GM18502 (cell line): ENCODE measurements at regions not wholly inside any gene's neighbourhood (a gene's known extent, or its start where the extent isn't known, plus 50 kb on each side); places are given as distances from the start of the nearest gene placed in this dataset.

ENCODE experiments used
- ATAC-seq: cut with Tn5 transposase; IDR thresholded peaks from one replicate; pipeline ENCODE4 v1.9.1; 2021; ENCODE audit warnings: mild to moderate bottlenecking; ENCODE audit not compliant: unreplicated experiment, poor library complexity

- ATAC-seq, result no peak
Measured at GRCh38 chr6:4598384-4598995, 177.7 kb upstream of the CDYL start.

GRCh38 chr6:4593951-4594350 is 182.3 kb upstream of the CDYL start:
- no peak for ATAC-seq

GRCh38 chr6:4592026-4592425 is 184.2 kb upstream of the CDYL start:
- no peak for ATAC-seq

GRCh38 chr6:4591218-4591617 is 185.0 kb upstream of the CDYL start:
- ATAC-seq, result no peak

GRCh38 chr6:4589295-4589694 is 186.9 kb upstream of the CDYL start:
- ATAC-seq, result no peak

GRCh38 chr6:4588581-4588980 is 187.6 kb upstream of the CDYL start:
- ATAC-seq, result no peak

- no peak for ATAC-seq
Measured at GRCh38 chr6:4588163-4588562, 188.0 kb upstream of the CDYL start.

GRCh38 chr6:4587171-4587570 is 189.0 kb upstream of the CDYL start:
- ATAC-seq, result no peak

GRCh38 chr6:4586469-4586859 is 189.7 kb upstream of the CDYL start:
- no peak for ATAC-seq

GRCh38 chr6:4585682-4586468 is 190.3 kb upstream of the CDYL start:
- no peak for ATAC-seq

- no peak for ATAC-seq
Measured at GRCh38 chr6:4584801-4585200, 191.4 kb upstream of the CDYL start.

- ATAC-seq, result no peak
Measured at GRCh38 chr6:4582506-4583417, 193.4 kb upstream of the CDYL start.

- no peak for ATAC-seq
Measured at GRCh38 chr6:4581468-4582385, 194.5 kb upstream of the CDYL start.

GRCh38 chr6:4580361-4580760 is 195.8 kb upstream of the CDYL start:
- no peak for ATAC-seq

- ATAC-seq, result no peak
Measured at GRCh38 chr6:4577406-4577805, 198.8 kb upstream of the CDYL start.

- ATAC-seq, result no peak
Measured at GRCh38 chr6:4575714-4576113, 200.5 kb upstream of the CDYL start.

GRCh38 chr6:4574007-4574406 is 202.2 kb upstream of the CDYL start:
- ATAC-seq, result no peak

- ATAC-seq, result no peak
Measured at GRCh38 chr6:4571011-4571410, 205.2 kb upstream of the CDYL start.

GRCh38 chr6:4568138-4568537 is 208.1 kb upstream of the CDYL start:
- ATAC-seq, result no peak

- no peak for ATAC-seq
Measured at GRCh38 chr6:4567141-4567540, 209.1 kb upstream of the CDYL start.
